ENCODE measurements at regions not wholly inside any gene's neighbourhood (a gene's known extent, or its start where the extent isn't known, plus 50 kb on each side); places are given as distances from the start of the nearest gene placed in this dataset.

DNA sequence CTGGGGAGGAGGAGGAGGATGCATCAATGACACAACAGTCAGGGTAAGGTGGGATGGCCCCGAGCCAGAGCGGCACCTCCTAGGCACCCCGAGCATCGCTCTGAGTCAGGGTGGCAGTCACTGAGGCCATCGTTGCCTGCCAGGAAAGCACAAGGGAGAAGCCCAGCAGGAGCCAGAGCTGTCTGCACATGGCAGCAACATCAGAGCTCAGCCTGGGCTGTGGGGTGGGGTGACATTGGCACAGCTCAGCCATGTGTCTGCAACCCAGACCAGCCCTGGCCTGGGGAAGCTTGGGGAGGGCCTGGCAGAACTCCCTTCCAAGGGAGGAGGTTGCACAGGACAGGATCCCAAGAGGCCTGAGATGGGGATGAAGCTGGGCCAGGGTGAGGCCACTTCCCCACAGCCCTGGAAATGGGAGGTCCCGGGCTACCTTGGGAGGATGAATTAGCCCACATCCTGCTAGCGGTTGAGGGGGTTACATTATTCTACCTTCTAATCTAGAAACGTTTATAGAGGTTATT is 255.6 kb downstream of the MAFB start:
- TF ChIP-seq, protein P1, sequence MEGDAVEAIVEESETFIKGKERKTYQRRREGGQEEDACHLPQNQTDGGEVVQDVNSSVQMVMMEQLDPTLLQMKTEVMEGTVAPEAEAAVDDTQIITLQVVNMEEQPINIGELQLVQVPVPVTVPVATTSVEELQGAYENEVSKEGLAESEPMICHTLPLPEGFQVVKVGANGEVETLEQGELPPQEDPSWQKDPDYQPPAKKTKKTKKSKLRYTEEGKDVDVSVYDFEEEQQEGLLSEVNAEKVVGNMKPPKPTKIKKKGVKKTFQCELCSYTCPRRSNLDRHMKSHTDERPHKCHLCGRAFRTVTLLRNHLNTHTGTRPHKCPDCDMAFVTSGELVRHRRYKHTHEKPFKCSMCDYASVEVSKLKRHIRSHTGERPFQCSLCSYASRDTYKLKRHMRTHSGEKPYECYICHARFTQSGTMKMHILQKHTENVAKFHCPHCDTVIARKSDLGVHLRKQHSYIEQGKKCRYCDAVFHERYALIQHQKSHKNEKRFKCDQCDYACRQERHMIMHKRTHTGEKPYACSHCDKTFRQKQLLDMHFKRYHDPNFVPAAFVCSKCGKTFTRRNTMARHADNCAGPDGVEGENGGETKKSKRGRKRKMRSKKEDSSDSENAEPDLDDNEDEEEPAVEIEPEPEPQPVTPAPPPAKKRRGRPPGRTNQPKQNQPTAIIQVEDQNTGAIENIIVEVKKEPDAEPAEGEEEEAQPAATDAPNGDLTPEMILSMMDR (conservative IDR thresholded peaks at IDR 0.05), result no peak
- no peak overlapping the region for H3K27ac ChIP-seq

DNA sequence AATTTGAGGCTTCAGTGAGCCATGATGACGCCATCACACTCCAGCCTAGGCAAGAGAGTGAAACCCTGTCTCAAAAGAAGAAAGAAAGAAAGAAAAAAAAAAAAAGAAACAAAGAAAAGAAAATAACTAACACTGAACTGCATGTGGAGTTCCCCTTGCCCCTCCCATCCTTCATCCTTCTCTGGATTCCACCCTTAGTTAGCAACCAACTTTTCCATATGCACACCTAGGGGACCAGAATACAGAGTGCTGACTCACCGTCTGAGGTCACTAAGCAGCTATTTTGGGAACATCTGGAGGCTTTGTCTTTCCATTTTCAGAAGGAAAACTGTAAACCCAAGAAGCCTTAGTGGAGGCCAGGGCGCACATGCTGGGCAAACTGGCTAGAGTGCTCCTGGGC is 257.4 kb downstream of the MAFB start:
- H3K27ac ChIP-seq, result no peak overlapping the region
- TF ChIP-seq, protein P1 (conservative IDR thresholded peaks at IDR 0.05), result no peak

DNA sequence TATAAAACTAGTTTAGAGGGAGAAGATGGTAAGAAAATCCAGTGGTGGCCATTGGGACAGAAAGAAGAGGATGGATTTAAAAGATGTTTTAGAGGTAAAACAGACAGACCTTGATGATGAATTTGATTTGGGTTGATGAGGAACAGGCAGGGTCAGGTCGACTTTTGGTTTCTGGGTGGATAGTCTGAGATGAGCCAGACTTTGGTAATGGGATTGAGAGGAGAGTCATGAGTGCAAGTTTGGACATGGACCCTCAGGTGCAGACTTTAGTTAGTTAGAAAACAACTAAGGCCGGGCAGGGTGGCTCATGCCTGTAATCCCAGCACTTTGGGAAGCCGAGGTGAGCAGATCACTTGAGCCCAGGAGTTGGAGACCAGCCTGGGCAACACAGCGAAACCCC is 257.9 kb downstream of the MAFB start:
- TF ChIP-seq, protein P1 (conservative IDR thresholded peaks at IDR 0.05), result no peak
- H3K27ac ChIP-seq, result no peak overlapping the region

DNA sequence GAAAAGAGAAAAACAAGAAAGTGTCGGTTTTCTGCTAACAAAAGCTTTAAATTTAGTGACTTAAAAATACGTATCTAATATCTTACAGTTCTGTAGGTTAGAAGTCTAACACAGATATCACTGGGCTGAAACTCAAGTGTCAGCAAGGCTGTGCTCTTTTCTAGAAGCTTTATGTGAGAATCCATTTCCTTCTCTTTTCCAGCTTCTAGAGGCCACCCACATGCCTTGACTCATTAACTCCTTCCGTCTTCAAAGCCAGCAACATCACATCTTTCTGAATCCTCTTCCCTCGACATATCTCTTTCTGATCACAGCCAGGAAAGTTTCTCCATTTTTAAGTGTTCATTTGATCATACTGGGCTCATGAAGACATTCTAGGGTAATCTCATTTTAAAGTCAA is 262.0 kb downstream of the MAFB start:
- no peak overlapping the region for H3K27ac ChIP-seq
- TF ChIP-seq, protein P1 (conservative IDR thresholded peaks at IDR 0.05), result no peak

DNA sequence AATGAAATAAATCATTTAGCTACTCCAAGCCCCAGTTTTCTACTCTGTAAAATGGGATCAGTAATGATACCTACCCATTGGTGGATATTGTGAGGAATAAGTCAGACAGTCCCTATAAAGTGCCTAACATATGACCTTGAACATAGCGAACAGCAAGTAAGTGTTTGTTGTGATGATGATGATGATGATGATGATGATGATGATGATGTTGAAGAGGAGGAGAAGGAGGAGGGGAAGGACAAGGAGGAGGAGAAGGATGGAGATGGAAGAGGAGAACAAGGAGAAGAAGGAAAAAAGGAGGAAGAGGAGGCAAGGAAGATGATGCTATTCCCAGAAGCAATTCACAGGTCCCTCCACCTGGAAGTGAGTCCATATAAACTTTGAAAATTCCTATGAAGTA is 264.3 kb downstream of the MAFB start:
- no peak overlapping the region for H3K27ac ChIP-seq
- TF ChIP-seq, protein P1 (conservative IDR thresholded peaks at IDR 0.05), result no peak

DNA sequence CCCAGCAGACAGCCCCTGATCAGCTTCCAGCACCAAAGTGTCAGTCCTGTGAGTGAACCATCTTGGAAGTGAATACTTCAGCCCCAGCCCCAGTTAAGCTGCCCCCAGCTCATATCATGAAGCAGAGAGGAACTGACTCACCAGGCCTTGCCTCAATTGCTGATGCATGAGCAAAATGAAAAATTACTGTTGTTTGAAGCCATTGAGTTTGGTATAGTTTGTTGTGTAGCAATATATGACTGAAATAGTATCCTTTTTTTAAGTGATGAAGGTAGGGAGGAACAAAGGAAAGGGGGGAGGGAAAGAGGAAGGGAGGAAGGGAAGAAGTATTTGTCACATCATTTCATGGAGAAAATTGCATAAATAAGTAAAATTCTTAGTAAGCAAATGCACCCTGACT is 266.4 kb downstream of the MAFB start:
- no peak overlapping the region for H3K27ac ChIP-seq
- TF ChIP-seq, protein P1 (conservative IDR thresholded peaks at IDR 0.05), result no peak

DNA sequence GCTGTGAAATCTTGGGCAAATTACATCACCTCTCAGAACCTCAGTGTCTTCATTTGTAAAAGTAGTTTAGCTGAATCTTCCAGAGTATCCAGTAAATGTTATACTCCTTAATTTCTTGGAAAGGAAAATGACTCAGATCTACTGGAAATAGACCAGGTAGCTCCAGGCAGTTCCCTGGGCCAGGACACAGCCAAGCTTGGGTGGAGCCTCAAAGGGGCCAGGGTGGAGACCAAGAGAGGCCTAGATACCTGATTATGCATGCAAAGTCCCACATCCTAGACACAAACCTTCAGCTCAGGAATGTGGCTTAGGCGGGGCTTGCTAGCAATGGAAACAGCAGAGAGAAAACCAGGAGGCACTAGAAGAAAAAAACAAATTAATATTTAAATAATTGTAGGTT is 272.8 kb downstream of the MAFB start:
- peak overlapping the region; percentile 94 for H3K27ac ChIP-seq
- TF ChIP-seq, protein P1 (conservative IDR thresholded peaks at IDR 0.05), result no peak

Data from VCaP (cell line).